ENCODE measurements at regions not wholly inside any gene's neighbourhood (a gene's known extent, or its start where the extent isn't known, plus 50 kb on each side); places are given as distances from the start of the nearest gene placed in this dataset.

GRCh38 chr3:162605651-162606204 lies 1109.1 kb downstream of the OTOL1 start (continued):
- TF ChIP-seq, protein P1, sequence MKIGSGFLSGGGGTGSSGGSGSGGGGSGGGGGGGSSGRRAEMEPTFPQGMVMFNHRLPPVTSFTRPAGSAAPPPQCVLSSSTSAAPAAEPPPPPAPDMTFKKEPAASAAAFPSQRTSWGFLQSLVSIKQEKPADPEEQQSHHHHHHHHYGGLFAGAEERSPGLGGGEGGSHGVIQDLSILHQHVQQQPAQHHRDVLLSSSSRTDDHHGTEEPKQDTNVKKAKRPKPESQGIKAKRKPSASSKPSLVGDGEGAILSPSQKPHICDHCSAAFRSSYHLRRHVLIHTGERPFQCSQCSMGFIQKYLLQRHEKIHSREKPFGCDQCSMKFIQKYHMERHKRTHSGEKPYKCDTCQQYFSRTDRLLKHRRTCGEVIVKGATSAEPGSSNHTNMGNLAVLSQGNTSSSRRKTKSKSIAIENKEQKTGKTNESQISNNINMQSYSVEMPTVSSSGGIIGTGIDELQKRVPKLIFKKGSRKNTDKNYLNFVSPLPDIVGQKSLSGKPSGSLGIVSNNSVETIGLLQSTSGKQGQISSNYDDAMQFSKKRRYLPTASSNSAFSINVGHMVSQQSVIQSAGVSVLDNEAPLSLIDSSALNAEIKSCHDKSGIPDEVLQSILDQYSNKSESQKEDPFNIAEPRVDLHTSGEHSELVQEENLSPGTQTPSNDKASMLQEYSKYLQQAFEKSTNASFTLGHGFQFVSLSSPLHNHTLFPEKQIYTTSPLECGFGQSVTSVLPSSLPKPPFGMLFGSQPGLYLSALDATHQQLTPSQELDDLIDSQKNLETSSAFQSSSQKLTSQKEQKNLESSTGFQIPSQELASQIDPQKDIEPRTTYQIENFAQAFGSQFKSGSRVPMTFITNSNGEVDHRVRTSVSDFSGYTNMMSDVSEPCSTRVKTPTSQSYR (CRISPR knock-in tag; IDR thresholded peaks at IDR 0.05), result no peak
- TF ChIP-seq, protein P2, sequence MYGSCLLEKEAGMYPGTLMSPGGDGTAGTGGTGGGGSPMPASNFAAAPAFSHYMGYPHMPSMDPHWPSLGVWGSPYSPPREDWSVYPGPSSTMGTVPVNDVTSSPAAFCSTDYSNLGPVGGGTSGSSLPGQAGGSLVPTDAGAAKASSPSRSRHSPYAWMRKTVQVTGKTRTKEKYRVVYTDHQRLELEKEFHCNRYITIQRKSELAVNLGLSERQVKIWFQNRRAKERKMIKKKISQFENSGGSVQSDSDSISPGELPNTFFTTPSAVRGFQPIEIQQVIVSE (CRISPR knock-in tag; IDR thresholded peaks at IDR 0.05; ENCODE audit: borderline replicate concordance), result no peak
- TF ChIP-seq SMAD3 (CRISPR knock-in tag; IDR thresholded peaks at IDR 0.05; ENCODE audit: borderline replicate concordance) (no peak), RORB (CRISPR knock-in tag; IDR thresholded peaks at IDR 0.05) (no peak), KAT7 (CRISPR knock-in tag; IDR thresholded peaks at IDR 0.05; ENCODE audit: borderline replicate concordance) (no peak), NFE2L1 (CRISPR knock-in tag; IDR thresholded peaks at IDR 0.05) (no peak), NR1H2 (CRISPR knock-in tag; IDR thresholded peaks at IDR 0.05) (no peak), MYBL2 (CRISPR knock-in tag; IDR thresholded peaks at IDR 0.05) (no peak), ERG (CRISPR knock-in tag; IDR thresholded peaks at IDR 0.05) (no peak)

DNA sequence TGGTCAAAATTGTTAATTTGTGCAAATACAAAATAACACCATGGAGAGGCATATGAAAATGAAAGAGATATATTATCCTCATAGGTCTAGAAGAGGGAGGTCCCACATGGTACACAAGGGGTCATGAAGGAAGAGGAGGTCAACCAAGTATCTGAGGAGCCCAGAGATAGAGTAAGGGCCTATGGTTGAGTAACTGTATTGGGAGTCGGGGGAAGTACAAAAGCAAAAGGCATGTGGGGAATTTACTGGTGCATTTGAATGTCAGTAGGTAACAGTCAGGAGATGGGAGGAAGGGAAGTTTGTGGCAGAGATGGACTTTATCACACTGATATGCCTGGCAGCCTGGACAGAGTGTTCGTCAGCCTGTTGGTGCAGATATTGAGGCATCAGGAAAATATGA lies 1113.7 kb downstream of the OTOL1 start:
- ATAC-seq, result peak; percentile 98
- ChIA-PET POLR2A (no interaction called here), CTCF (no interaction called here)
- Mint-ChIP-seq H3K27me3 (ENCODE audit: low read depth) (no peaks in the 10 kb centered on the region), H3K4me3 (no peak overlapping the region), H3K27ac (peak overlapping the region; percentile 58), H3K36me3 (peaks cover 32% of the 10 kb centered on the region), H3K9me3 (peaks cover 32% of the 10 kb centered on the region), H3K4me1 (peaks cover 38% of the 10 kb centered on the region)
- no peak for DNase-seq (ENCODE audit: low spot score)
- no peak for TF ChIP-seq ARID4B (CRISPR knock-in tag; IDR thresholded peaks at IDR 0.05; ENCODE audit: borderline replicate concordance)
- TF ChIP-seq MYBL2 (CRISPR knock-in tag; IDR thresholded peaks at IDR 0.05), result 0 out of 2 replicates have a peak, but pooled peaks have one; percentile 19
- TF ChIP-seq, protein P3, sequence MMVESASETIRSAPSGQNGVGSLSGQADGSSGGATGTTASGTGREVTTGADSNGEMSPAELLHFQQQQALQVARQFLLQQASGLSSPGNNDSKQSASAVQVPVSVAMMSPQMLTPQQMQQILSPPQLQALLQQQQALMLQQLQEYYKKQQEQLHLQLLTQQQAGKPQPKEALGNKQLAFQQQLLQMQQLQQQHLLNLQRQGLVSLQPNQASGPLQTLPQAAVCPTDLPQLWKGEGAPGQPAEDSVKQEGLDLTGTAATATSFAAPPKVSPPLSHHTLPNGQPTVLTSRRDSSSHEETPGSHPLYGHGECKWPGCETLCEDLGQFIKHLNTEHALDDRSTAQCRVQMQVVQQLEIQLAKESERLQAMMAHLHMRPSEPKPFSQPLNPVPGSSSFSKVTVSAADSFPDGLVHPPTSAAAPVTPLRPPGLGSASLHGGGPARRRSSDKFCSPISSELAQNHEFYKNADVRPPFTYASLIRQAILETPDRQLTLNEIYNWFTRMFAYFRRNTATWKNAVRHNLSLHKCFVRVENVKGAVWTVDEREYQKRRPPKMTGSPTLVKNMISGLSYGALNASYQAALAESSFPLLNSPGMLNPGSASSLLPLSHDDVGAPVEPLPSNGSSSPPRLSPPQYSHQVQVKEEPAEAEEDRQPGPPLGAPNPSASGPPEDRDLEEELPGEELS (CRISPR knock-in tag; IDR thresholded peaks at IDR 0.05), result no peak
- no peak for TF ChIP-seq TEAD1 (CRISPR knock-in tag; IDR thresholded peaks at IDR 0.05)
- TF ChIP-seq CREM (CRISPR knock-in tag; IDR thresholded peaks at IDR 0.05), result no peak
- TF ChIP-seq, protein P4, sequence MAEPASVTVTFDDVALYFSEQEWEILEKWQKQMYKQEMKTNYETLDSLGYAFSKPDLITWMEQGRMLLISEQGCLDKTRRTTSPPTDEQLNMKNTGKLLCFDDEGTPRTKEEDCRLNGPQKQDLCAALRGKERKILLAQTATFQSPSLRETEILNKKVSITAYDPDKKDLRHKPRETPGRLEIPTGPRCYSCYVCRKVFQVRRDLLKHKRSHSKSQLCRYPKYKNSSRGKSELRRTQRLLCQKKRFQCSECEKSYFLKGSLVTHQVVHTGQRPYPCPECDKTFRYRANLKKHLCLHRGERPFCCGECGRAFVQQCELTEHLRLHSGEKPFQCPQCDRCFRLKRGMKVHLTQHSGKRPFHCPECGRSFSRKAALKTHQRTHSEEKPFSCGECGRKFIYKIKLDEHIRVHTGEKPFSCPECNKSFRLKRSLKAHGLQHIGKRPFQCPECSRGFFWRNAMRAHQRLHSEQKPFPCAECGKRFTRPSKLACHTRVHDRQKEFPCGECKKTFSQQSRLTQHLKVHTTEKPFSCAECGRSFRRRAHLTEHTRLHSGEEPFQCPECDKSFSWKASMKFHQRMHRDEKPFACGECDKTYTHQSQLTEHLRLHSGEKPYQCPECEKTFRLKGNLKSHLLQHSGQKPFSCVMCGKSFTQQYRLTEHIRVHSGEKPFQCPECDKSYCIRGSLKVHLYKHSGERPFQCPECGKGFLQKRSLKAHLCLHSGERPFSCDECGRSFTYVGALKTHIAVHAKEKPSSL (CRISPR knock-in tag; conservative IDR thresholded peaks at IDR 0.05), result 0 out of 2 replicates have a peak, but pooled peaks have one; percentile 26
- peak; percentile 65; the same call in 1 of the 2 replicates for TF ChIP-seq MXD4 (CRISPR knock-in tag; IDR thresholded peaks at IDR 0.05; ENCODE audit: borderline replicate concordance)
- no peak for TF ChIP-seq ZNF512 (CRISPR knock-in tag; IDR thresholded peaks at IDR 0.05; ENCODE audit: borderline replicate concordance)

Measured in WTC11 (cell line).